GM18502 (cell line): ENCODE measurements at regions not wholly inside any gene's neighbourhood (a gene's known extent, or its start where the extent isn't known, plus 50 kb on each side); places are given as distances from the start of the nearest gene placed in this dataset.
"Not testable (repeated sequence)": the region's sequence is repeated elsewhere in the genome, so short reads cannot be mapped to it uniquely, and the experiment has no call there.

Source experiments
- ATAC-seq: cut with Tn5 transposase; IDR thresholded peaks from one replicate; pipeline ENCODE4 v1.9.1; 2021; ENCODE audit warnings: mild to moderate bottlenecking; ENCODE audit not compliant: unreplicated experiment, poor library complexity

DNA sequence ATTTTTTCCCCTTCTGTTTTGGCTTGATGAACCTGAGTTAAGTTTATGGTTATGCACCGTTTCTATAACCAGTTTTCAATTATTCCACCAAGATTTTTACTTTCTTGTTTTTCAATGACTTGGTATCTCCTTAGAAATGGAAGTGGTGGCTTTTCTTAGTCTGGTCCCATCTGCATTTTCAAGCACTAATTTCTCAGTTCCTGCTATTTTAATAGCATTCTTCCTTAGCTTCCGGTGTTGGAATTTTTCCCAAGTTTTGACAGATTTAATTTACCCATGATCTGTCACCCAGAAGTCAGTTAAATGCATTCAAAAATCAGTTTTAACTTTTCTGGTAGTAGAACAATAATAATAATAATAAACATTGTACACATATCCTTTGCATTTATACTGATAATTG lies 184.6 kb upstream of the OLFM3 start:
- ATAC-seq = no peak

- ATAC-seq = no peak
These were observed 181.8 kb upstream of the OLFM3 start for GRCh38 chr1:102178480-102178879.

DNA sequence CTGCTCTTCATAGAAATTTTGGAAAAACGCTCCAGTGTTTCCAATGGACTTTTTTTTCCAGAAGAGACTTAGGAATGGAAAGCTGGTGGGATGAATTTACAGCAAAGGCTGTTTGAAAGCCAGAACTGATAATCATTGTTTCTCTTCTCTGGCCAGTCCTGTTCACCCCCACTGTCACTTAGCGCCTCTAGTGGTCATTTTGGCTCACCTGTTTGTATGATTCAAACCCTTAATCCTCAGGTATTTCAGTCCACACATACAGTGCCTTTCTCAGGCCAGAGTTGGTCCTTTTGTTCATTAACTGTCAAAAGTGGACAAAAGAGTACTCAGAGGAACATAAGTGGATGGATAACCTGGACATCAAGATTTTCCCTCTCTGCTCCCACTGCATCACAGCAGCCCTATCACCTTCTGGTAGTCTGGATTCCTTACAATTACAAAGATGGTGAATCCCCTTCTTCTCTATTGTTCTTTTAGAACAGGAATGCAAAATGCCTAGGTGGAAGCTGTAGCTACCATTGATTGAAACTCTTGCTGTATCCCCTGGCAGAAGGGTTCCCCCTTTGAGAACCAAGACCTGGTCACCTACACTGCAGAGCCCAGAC lies 177.6 kb upstream of the OLFM3 start:
- ATAC-seq = peak; percentile 92

DNA sequence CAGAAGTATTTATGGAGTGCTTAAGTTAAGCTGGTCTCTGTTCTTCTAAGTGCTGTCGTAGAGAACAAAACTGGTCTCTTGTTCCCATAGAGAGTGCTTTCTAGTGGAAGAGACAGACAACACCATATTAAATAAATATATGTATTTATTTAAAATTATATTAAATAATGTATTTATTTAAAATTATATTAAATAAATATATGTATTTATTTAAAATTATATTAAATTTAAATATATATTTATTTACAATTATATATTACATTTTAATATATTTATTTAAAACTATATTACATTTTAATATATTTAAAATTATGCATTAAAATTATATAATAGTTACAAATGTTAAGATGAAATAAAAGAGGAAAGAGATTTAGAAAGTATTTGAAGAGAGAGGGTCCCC lies 175.5 kb upstream of the OLFM3 start:
- ATAC-seq = no peak

GRCh38 chr1:102163799-102164198 lies 167.1 kb upstream of the OLFM3 start:
- ATAC-seq = no peak

DNA sequence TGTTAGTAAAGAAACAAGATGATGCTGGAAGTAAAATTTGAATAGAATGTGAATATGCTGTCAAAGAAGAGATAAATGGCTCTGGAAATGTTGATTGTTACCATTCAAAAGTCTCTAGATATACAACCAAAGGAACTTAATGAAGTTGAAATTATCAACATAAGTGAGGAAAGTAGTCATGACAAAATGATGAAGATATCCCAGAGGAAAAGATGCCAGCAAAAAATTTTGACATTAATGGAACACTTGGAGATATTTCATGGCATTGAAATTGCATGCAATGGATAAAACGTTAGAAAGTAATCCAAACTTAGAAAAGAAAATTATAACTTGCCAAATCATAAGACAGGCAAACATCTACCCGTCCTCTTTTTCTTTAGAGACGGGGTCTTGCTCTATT lies 154.5 kb upstream of the OLFM3 start:
- ATAC-seq = no peak

- ATAC-seq = no peak
These were observed 124.2 kb upstream of the OLFM3 start for GRCh38 chr1:102120910-102121309.

DNA sequence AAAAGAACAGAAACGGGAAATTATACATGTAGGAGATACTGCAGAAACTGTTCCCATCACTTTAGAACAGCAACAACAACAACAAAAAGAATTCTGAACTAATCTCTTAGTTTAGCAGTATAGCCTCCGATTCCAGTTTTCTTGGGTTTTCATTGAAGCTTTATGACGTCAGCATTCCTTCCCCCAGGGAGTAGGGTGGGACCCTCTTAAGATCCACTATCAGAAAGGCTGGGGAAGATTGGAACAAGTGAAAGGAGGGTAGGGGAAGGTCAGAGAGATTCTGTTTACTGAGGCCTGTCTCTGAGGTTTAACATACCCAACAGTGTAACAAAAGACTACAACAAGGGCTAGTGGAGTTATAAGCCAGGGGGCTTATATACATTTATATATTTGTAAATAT lies 121.4 kb upstream of the OLFM3 start:
- ATAC-seq = no peak

GRCh38 chr1:102110586-102110985 lies 113.9 kb upstream of the OLFM3 start:
- no peak for ATAC-seq

GRCh38 chr1:102109493-102109892 lies 112.8 kb upstream of the OLFM3 start:
- ATAC-seq = not testable (repeated sequence)

DNA sequence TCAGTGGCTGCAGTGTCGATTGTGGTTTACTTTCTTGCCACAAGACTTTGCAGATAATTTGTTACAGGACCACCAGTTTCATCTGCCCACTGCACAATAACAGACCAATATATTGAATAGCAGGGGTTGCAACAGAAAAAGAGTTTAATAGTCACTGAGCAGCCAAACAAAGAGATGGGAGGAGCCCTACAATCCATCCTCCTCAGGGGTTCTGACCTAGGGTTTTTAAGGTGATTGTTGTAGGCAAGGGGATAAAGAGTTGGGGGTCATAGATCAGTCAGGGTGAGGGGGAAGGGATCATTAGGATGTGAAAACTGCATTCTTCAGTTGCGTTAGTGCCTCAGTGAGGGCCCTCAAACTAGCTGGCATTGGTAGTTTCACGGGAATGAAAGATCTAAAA lies 110.7 kb upstream of the OLFM3 start:
- no peak for ATAC-seq

- no peak for ATAC-seq
These were observed 109.3 kb upstream of the OLFM3 start for GRCh38 chr1:102105931-102106550.

DNA sequence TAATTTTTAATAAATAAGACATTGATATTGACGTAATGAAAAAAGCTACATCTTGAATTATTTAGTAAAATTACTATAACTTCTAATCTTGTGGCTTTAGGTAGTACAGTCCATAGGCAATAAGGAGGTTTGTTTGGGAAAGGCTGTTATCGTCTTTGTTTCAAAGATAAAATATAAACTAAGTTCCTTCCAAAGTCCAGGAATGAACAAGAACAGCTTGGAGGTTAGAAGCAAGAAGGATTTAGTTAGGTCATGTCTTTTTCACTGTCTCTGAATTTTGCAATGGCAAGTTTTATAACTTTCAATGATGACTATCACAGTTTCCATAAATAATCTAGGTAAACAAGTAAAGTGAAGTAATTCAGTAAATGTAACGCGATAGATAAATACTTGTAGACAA lies 106.9 kb upstream of the OLFM3 start:
- ATAC-seq = no peak

- no peak for ATAC-seq
These were observed 105.6 kb upstream of the OLFM3 start for GRCh38 chr1:102102276-102102780.

GRCh38 chr1:102100666-102101065 lies 103.9 kb upstream of the OLFM3 start:
- no peak for ATAC-seq

DNA sequence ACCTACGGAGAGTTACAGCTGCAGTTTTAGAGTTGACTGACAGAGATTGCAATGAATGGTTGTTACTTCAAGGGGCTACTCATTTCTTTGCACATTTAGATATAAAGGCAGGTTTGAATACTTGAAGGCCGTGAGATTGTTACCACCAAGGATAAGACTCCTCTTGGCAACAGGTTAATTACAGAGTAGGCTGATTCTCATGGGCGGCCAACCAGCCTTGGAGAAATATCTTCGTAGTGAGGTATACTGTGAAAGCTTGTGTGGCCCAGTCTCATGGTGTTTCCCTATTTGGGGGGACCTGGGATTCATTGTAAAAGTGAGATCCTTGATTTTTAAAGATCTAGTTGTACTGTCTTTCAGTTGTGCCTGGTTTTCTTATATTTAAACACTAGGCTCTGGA lies 103.2 kb upstream of the OLFM3 start:
- no peak for ATAC-seq

GRCh38 chr1:102098536-102098935 lies 101.8 kb upstream of the OLFM3 start:
- ATAC-seq = no peak

DNA sequence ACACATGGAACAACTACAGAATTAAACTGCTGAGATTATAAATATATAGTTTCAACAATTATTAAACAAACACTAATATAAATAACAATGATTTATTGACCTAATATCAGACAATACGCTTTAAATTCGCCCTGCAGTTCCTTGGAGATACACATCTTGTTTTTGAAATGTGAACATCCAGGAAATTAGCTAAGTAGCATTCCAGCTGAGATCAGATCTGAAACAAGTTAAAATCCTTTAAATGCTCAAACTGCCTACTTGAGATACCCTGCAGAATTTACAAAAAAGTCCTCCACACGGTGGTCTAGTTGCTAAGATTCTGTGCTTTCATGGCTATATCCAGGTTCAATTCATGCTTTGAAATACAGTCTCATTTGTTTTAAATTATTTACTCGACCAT lies 101.4 kb upstream of the OLFM3 start:
- no peak for ATAC-seq

DNA sequence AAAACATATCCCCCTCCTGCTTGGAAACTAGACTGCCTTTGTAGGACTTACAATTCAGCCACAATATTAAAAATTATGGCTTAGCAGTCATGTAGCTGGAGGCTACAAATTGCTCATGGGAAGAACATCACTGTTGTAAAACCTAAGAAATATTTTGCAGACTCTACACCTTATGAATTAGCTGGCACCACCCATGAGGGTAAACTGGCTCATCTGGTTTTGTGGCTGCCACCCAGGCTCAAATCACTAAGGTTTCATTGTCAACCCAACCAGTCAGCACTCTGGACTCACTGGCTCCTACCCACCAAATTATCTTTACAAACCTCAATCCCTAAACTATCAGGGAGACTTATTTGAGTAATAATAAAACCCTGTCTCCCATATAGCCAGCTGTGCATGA lies 100.7 kb upstream of the OLFM3 start:
- no peak for ATAC-seq

DNA sequence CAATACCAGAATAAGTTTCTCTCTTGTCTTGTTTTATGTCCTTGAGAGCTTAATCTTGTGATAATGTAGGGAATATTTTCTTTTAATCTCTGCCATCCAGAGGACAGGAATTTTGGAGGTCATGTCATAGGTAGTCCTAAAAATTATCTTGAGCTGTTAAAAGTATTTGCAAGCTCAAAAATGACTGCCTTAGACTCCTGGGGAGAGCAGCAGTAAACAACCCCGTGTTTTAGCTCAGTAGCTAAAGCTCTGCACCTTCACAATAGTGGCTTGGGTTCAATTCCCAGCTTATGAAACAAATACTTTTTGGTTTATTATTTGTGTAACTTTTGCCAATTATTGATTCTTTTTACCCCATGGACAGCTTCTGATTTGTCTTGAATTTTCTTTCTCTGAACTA lies 99.4 kb upstream of the OLFM3 start:
- ATAC-seq = no peak

DNA sequence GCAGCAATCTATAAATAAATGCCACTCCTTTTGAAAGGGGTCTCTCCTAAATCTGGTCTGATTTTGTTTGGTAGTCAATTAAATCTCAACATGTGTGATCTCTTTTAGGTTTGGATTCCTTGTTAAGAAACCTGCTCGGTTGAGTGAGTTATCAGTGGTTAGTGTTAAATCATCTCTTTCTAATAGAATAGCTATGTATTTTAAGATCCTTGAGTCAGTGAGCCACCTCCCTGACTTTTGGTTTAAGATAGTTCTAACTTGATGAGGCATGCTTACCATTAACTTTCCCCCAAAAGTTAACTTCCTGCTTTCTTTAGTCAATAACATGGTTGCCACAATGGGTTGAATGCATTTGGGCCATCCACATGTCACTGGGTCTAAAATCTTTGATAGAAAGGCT lies 93.1 kb upstream of the OLFM3 start:
- ATAC-seq = no peak

GRCh38 chr1:102085896-102086295 lies 89.2 kb upstream of the OLFM3 start:
- ATAC-seq = no peak
